Hematopoietic multipotent progenitor cell treated with erythropoietin and hydrocortisone succinate and interleukin-3 and kit ligand, for 8 days (in vitro differentiated cells): ENCODE measurements at regions not wholly inside any gene's neighbourhood (a gene's known extent, or its start where the extent isn't known, plus 50 kb on each side); places are given as distances from the start of the nearest gene placed in this dataset.

Experiments
- DNase-seq: peaks from one replicate; pipeline ENCODE4 v3.0.0-alpha.2; 2015

DNA sequence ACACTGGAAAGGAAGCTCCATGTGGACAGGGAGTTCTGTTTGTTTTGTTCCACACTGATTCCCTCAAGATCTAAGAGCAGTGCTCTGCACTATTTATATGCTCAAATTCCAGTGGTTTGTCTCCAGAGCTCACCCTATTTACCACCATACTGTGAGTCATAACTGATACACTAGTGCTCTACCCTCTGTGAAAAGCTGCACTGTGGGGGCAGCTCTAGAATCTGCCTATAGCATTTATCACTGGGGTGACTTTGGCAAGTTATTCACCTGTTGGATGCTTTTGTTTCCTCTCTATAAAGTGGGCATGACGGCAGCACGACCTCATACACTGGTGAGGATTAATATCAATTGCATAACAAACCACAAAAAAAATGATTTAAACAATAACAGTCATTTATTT is 307.8 kb downstream of the NR2F1-AS1 start:
- no peak for DNase-seq

DNA sequence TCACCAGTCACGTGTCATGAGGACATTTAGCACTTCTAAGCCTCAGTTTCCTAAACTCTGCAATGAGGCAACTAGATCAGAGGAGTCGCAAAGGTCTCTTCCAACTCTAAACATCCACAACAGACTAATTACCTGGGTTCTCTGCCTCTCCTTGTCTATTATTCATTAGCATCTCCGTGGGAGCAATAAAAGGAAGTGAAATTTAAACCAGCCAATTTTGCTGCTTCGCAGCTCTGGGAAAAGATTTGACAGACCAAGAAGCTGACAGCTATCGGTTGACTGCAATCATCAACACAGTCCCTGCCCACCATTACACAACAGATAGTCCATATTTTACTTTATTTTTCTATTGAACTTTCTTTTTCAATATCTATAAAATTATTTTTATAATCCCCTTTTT is 308.9 kb downstream of the NR2F1-AS1 start:
- no peak for DNase-seq

DNA sequence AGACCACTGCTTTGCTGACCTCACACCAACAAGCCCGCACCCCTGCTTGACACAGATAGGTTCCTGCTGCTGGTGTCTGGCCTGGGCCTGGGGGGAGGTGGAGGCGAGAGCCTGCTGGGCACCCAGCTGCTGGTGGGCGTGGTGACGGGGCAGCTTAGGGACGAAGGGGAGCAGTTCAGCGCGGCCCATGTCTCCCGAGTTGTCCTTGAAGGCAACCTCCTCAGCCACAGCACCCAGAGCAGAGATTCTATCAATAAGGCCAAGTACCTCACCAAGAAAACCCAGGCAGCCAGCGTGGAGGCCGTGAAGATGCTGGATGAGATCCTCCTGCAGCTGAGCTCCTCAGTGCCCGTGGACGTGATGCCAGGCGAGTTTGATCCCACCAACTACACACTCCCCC is 313.3 kb downstream of the NR2F1-AS1 start:
- no peak for DNase-seq

DNA sequence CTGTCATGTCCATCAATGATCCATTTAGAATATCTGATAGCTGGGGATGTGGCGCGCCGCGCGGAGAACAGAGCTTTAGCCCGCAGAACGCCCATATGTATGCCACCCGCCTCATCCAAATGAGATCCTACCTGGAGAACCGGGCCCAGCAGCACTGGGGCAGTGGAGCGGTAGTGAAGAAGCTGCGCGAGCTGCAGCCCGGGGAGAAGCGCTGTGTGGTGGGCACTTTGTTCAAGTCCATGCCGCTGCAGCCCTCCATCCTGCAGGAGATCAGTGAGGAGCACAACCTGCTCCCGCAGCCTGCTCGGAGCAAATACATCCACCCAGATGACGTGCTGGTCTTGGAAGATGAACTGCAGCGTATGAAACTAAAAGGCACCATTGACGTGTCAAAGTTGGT is 313.7 kb downstream of the NR2F1-AS1 start:
- no peak for DNase-seq

DNA sequence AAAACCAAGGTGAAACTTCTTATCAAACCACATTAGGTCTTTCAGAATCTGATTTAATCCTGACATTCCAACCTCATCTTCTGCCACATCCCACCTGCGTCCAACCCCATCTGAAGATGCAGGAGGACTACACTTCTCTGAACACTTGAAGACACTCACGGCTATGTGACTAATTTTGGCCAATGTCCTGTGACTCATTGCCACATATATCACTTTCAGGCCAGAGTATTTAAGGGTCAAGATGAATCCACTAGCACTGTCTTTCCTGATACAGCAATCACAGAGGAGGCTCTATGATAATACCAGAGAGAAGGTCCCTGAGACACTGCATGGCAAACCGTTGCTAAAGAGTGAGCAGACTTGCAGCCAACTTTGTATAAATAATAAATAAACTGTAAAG is 323.4 kb downstream of the NR2F1-AS1 start:
- DNase-seq, result no peak

DNA sequence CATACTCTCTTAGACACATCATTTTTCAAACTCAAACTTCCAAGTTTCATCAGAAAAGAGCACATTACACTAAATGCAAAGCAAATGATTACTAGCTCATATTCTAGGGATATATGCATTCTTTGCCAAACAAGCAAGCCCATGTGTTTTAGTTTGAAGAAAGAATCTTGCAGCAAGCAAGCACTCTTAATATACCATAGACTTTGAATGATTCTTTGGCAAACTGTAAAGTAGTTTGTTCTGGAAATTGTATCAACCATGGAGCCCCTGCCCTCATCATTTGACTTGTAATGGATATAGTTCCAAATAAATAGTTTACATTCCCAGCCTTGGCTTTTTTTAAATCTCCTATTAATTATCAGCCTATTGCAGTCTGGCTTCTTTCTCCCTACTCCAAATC is 325.2 kb downstream of the NR2F1-AS1 start:
- no peak for DNase-seq

DNA sequence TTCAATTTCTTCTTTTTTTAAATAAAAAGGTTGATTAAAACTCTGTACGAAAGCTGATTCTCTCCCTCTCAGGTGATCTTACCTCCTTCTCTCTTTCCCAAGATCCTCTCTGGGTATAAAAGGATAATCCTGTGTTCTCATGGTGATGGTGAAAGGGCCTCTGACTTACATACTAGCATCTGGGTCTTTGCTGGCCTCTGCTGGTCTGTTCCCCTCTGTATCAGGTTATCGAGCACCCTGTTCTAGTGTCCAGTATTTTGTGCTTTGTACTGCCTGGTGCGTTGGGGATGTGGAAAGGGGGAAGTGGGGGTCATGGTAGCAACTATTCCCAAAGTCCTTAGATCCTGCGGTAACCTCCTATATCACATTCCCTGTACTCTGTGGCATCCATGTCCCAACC is 328.9 kb downstream of the NR2F1-AS1 start:
- DNase-seq, result no peak

DNA sequence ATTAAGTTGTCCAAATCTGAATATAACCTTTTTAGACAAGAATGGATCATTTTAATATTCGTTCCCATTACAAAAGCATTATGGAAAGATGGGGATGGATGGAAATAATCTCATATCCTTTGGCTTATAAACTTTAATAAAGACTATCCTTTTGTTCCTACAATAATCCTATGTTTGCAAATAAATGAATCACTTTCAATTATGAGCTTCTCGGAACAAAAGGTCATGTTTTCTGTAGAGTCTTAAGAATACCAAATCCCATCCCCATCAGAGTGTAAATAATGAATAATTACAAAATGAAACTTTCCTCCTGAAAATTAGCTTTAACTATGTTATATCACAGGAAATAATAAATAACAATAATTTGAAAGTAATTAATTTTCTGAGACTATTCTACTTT is 329.7 kb downstream of the NR2F1-AS1 start:
- no peak for DNase-seq

DNA sequence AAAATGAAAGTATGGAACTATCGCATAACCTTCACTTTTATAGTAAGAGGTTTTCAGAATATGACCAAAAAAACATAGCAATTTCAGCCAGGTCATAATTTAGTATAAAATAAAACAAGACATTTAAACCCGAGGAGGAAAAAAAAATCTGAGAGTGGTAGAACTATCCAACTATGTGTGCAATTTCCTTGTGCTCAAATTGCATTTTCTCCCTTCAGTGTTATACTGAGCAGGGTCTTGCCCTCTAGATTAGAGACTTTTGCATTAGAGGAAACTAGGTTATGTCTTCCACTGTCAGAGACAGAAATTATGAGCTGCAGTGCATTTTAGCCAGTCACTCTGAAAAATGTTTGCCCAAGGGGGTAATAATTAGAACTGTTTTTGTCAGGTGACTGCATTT is 330.6 kb downstream of the NR2F1-AS1 start:
- no peak for DNase-seq

DNA sequence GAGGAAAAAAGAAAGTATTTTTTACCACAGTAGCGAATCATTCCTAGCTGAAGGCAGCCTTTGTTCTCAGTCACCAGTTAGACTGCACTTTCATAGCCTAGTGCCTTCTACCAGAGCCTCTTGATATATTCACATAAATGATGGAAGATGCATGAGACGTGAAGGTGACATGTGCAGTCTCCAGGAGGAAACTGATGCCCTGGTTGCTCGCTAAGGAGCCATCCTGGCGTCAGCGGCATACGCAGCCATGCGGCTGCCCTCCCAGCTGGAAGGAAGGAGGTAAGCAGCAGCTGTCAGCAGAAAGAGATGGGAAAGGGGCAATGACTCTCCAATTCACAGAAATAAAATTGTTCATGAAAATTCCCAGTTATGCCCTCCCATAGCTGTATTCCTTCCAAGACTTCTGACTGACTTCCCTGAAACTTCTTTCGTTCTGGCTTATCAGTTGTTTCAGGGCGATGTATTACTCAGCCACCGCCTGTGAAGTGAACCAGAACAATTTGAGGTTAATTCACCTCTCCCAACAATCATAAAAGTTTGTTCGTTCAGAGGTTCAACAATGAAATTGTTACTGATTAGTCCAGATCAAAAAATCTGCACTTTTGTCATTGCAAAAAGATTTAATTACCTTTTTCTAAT is 331.2 kb downstream of the NR2F1-AS1 start:
- DNase-seq, result no peak

DNA sequence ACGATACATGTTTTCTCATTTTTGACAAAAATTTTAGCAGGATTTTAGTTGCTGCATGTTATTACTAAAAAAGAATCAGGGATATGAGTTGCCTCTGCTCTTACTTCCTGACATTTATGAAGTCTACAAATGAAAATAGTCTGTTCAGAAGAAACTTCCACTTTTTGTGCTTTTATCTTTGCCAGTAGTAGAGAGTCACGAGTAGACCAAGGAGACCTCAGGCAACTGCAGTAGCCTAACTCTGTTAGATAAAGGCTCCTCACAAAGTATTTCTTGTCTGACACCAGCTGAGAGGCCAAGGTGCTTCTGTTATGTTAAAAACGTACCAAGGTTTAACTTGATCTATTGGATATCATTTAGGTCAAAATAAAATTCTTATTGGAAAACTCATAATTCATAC is 333.9 kb downstream of the NR2F1-AS1 start:
- DNase-seq, result no peak

DNA sequence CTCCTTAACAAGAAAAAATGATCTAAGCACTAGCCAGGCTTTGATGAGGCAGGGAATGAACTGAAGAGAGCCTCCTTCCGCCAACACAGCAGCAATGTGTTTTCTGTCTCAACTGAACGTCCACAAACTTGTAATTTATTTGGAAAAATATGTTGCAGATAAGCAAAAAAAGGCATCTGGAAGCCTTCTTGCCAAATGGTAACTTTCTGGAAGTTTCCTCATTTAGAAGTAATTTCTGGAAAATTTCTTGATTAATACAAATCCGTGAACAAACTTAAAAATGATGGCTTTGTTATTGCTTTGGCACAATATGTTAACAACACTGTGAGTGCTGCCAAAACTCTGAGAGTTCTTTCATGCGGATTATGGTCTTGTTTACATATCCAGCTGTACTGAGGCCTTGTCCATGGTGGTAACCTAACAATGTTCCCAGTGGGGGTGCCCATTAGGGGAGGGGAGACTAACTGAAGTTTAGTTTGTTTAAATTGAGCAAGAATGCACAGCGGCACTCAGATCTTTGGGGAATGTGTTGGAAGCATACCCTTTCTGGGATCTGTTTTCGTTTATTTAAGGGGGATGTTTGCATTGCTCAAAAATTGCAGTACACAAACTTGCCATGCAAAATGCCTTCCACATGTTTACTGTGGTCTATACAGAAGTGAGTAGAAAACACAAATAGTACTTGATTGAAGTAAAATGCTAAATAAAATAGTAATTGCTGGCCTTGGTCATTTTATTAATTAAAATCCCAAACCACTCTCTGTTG is 334.7 kb downstream of the NR2F1-AS1 start:
- DNase-seq, result no peak

DNA sequence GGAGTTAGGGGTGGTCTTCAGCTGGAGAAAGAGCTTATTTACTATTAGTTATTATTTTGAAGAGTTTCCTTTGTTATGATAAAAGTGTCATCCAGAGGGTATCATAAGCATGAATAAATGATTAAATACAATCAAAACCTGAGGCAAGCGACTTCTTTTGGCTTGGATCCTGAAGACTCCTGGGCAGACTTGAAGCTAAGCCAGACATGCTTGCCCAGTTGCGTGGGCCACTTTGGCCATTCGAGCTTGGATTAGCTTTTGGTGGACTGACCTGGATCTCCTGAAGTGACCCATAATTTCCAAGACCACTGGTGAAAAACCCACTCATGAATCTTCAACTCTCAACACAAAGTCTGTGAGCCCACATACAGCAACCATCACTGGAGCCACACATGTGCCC is 335.8 kb downstream of the NR2F1-AS1 start:
- no peak for DNase-seq

DNA sequence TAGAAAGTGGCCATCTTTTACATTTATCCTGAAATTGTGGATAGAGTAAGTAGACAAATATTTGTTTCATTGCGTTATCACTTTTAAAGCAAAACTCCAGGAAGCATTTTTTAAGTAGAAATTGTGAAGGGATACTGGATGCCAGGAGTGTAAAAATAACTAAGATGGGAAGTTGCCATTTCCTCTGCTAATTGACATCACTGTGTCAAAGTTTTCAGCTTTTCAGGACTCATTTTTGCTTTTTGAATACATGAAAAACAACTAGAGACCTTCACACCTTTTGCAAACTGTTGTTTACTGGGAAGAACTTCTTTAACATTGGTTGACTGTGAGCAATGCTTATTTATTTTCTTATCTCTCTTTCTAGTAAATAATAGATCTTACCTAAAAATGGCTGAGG is 337.5 kb downstream of the NR2F1-AS1 start:
- DNase-seq, result no peak

DNA sequence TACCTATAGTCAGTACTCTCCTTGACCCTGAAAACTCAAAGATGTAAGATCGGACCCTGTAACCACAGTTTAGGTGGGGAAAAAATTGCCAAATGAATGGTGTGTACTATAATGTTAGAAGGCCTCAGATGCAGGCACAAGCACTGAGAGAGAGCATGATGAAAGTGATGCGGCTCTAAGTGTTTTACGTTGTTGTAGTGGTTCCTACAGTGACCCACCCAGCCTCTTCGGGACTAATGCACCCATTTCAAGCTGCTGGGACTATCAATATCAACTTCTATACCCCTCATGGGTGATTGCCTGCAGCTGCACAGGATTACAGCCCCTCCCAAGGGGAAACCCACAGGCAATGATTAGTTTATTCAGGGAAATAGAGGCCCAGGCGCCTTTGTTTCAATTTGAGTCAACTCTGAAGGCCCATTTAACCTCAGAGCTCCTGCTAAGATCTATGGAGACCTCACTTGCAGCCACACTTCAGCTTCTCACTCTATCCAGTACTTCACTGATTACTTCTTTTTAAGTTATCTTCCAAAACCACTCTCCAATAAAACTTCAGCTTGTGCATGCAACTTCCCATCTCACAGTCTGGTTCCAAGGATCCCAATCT is 340.7 kb downstream of the NR2F1-AS1 start:
- no peak for DNase-seq

DNA sequence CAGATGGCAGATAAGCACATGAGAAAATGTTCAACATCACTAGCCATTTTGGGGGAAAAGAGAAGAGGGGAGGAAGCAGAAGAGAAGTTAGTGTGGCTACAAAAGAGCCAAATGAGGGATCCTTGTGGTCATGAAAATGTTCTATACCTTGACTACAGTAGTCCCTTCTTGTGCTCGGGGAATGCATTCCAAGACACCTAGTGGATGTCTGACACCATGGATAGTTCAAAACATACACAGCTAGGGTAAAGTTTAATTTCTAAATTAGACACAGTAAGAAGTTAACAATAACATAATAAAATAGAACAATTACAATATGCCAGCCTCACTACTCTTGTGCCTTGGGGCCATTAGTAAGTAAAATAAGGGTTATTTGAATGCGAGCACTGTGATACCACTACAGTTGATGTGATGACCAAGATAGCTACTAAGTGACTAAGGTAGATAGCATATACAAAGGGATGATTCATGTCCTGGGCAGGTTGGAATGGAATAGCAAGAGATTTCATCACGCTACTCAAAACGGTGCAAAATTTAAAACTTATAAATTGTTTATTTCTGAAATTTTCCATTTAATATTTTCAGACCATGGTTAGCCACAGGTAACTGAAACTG is 344.1 kb downstream of the NR2F1-AS1 start:
- no peak for DNase-seq

DNA sequence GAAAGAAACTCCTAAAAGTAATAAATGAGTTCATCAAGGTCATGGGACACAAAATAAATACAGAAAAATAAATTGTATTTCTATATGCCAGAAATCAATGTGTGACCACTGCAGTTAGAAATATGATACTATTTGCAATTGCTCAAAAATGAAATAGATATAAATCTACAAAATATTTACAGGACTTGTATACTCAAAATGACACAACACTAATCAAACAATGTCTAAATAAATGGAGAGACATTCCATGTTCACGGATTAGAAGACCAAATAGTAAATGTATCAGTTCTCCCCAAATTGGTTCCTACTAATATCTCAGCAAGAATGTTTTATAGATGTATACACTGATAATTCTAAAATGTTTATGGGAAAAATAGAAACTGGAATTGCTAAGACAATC is 345.3 kb downstream of the NR2F1-AS1 start:
- no peak for DNase-seq

DNA sequence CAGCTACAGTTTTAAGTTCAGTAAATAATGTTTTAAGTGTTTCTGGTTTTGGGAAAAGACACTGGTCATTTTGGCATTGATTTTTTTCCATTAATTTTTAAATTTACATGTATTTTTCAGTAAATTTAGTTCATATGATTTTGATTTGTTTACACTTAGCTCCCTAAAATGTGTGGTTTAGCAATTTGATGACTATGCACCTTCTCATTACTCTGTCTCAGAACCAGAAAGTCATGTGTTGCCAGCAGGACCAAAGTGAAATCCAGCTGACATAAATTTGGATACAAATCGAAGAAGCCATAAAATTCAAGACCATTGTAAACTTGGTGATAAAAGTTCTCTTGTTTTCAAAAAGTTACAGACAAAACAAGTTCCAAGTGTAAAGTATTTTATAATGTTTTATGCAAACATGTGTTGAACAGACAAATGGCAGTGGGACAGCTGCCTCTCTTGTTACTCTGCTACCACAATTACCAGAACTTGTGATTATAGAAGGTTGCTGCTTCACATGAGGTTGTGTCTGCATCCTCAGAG is 354.8 kb downstream of the NR2F1-AS1 start:
- no peak for DNase-seq

DNA sequence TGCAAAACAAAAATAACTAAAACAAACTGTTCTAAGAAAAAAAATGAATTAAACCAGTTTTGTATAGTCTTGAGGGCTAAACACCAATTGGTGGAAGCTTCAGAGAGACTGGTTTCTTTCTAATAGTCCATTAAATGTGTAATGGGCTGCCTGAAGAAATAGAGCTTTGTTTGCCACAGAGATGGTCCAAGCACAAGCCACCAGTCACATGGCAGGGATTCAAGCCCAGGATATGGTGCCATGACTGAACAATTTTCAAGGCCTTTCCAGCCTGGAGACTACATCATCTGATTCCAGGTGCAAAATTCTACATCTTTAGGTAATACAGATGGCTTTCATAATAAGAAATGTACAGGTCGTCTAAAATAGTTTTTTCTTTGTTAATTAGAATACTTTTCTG is 355.3 kb downstream of the NR2F1-AS1 start:
- no peak for DNase-seq

DNA sequence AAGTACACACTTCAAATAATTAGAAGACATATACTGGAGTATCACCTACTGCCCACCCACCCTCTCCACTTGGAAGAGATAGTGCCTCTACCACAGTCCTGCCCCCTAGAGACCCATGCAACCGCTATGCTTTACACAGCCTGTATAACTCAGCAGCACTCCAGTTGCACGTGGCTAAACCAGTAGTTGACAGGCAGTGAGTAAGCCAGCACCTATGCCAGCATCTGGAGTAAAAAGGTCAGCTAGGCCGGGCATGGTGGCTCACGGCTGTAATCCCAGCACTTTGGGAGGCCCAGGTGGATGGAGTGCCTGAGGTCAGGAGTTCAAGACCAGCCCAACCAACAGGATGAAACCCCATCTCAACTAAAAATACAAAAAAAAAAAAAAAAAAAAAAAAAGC is 356.4 kb downstream of the NR2F1-AS1 start:
- DNase-seq, result no peak

DNA sequence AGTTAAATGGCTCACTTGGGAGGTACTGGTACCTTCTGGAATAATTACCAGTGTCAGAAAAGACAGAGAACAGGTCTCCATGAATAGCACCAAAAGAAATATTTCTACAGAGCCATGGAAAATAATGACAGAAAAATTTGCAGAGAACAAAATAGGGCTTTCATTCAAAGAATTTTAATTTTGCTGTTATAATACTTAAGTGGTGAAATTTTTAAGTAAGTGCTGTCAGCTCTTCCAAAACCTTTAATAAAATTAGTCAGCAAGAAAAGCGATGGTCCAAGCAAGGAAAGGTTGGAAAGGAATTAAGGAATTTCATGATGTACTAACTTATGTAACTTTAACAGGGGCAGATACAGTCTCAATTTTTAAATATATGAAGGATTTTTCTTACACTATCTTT is 359.2 kb downstream of the NR2F1-AS1 start:
- DNase-seq, result no peak

DNA sequence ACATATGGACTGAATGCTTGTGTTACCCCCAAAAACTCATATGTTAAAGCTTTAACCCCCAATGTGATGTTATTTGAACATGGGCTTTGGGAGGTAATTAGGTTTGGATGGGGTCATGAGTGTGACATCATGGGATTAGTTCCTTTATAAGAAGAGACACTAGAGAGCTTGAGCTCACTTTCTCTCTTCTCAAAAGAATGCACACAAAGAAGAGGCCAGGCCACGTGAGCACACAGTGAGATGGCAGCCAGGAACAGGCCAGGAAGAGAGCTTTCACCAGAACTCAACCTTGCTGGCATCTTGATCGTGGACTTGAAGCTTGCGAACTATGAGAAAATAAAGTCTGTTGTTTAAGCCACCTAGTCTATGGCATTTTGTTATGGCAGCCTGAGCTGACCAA is 360.6 kb downstream of the NR2F1-AS1 start:
- no peak for DNase-seq

DNA sequence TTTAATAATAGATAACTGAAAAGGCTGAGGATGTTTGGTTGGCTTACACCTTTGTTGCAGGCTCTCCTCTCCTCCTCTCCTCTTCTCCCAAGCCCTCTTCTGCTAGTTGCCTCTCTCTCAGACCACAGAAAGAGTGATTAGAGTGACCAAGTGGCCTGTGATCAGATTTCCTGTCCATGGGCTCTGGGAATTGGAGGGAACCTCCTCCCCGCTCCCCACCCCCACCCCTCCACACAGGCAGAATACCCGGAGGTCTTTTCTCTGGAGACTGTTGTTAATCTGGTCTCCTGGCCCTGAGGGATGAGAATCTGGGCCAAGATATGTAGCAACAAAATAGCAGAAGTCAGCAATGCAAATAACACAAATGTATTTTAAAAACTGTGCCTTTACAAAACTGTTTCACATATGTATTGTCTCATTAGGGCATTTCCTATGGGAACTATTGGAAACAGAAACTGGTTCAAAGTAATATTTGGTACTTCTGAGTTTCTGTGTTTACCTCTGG is 361.3 kb downstream of the NR2F1-AS1 start:
- no peak for DNase-seq
